Fibroblast of peridontal ligament (primary cell): ENCODE measurements at regions not wholly inside any gene's neighbourhood (a gene's known extent, or its start where the extent isn't known, plus 50 kb on each side); places are given as distances from the start of the nearest gene placed in this dataset.

Experiments
- DNase-seq: peaks from one replicate; pipeline ENCODE4 v3.0.0-alpha.2; 2010; ENCODE audit errors: extremely low read depth

- DNase-seq, result no peak
These were observed 86.8 kb upstream of the STARD13 start for GRCh38 chr13:33372251-33372919.

- no peak for DNase-seq
These were observed 88.1 kb upstream of the STARD13 start for GRCh38 chr13:33373624-33374023.

GRCh38 chr13:33375421-33375820, 89.9 kb upstream of the STARD13 start:
- DNase-seq, result no peak

- DNase-seq, result no peak
These were observed 90.7 kb upstream of the STARD13 start for GRCh38 chr13:33376212-33376611.

- DNase-seq, result no peak
These were observed 91.9 kb upstream of the STARD13 start for GRCh38 chr13:33377411-33377810.

GRCh38 chr13:33377825-33378224, 92.3 kb upstream of the STARD13 start:
- DNase-seq, result no peak

GRCh38 chr13:33379608-33380007, 94.1 kb upstream of the STARD13 start:
- no peak for DNase-seq

GRCh38 chr13:33380487-33381079, 95.0 kb upstream of the STARD13 start:
- no peak for DNase-seq

GRCh38 chr13:33381180-33381579, 95.6 kb upstream of the STARD13 start:
- no peak for DNase-seq

GRCh38 chr13:33381906-33382305, 96.4 kb upstream of the STARD13 start:
- DNase-seq, result no peak

GRCh38 chr13:33383724-33384577, 98.4 kb upstream of the STARD13 start:
- no peak for DNase-seq

GRCh38 chr13:33388286-33388998, 102.9 kb upstream of the STARD13 start:
- peak; percentile 4 for DNase-seq

- no peak for DNase-seq
These were observed 107.3 kb upstream of the STARD13 start for GRCh38 chr13:33392794-33393405.

- DNase-seq, result no peak
These were observed 108.9 kb upstream of the STARD13 start for GRCh38 chr13:33394294-33394932.

- no peak for DNase-seq
These were observed 115.7 kb upstream of the STARD13 start for GRCh38 chr13:33401238-33401637.

GRCh38 chr13:33402975-33403374, 117.4 kb upstream of the STARD13 start:
- no peak for DNase-seq

- DNase-seq, result no peak
These were observed 118.3 kb upstream of the STARD13 start for GRCh38 chr13:33403807-33404362.

GRCh38 chr13:33405371-33405770, 119.8 kb upstream of the STARD13 start:
- no peak for DNase-seq

- no peak for DNase-seq
These were observed 124.3 kb upstream of the STARD13 start for GRCh38 chr13:33409673-33410510.

GRCh38 chr13:33410619-33411018, 125.1 kb upstream of the STARD13 start:
- DNase-seq, result no peak
